ENCODE measurements at regions not wholly inside any gene's neighbourhood (a gene's known extent, or its start where the extent isn't known, plus 50 kb on each side); places are given as distances from the start of the nearest gene placed in this dataset.
A peak's percentile ranks its signal among the peaks of the same experiment; 100 is the strongest.

DNA sequence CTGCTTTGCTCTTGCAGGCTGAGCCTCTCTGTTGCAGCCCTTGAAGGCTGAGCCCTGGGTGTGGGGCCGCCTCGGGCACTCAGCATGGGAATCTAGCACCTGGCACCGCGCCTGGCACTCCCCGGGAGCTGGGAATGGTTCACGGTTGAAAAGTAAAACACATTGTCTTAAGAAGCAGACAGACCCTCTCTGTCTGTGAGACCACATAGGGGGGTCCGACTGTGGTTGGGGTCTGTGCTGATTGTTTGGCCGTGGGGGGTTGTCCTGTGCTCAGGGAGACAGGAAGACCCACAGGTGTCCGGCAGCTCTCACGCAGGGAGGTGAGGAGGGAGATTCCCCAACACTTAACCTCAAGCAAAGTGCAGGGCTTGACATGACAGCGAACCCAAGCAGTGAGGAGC, 64.8 kb downstream of the SOX1 start:
- ATAC-seq (no peak), DNase-seq (ENCODE audit: low spot score) (no peak)
- Mint-ChIP-seq H3K9me3 (no peaks in the 10 kb centered on the region), H3K4me3 (no peak overlapping the region), H3K4me1 (peaks cover 3% of the 10 kb centered on the region; the same call in 2 of the 3 replicates), H3K27ac (no peak overlapping the region), H3K36me3 (ENCODE audit: low read depth) (no peaks in the 10 kb centered on the region), H3K27me3 (ENCODE audit: insufficient read depth, low read depth, poor library complexity) (peaks cover 1% of the 10 kb centered on the region)
- TF ChIP-seq, protein P1, sequence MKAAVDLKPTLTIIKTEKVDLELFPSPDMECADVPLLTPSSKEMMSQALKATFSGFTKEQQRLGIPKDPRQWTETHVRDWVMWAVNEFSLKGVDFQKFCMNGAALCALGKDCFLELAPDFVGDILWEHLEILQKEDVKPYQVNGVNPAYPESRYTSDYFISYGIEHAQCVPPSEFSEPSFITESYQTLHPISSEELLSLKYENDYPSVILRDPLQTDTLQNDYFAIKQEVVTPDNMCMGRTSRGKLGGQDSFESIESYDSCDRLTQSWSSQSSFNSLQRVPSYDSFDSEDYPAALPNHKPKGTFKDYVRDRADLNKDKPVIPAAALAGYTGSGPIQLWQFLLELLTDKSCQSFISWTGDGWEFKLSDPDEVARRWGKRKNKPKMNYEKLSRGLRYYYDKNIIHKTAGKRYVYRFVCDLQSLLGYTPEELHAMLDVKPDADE (IDR thresholded peaks at IDR 0.05): no peak
- TF ChIP-seq, protein P2, sequence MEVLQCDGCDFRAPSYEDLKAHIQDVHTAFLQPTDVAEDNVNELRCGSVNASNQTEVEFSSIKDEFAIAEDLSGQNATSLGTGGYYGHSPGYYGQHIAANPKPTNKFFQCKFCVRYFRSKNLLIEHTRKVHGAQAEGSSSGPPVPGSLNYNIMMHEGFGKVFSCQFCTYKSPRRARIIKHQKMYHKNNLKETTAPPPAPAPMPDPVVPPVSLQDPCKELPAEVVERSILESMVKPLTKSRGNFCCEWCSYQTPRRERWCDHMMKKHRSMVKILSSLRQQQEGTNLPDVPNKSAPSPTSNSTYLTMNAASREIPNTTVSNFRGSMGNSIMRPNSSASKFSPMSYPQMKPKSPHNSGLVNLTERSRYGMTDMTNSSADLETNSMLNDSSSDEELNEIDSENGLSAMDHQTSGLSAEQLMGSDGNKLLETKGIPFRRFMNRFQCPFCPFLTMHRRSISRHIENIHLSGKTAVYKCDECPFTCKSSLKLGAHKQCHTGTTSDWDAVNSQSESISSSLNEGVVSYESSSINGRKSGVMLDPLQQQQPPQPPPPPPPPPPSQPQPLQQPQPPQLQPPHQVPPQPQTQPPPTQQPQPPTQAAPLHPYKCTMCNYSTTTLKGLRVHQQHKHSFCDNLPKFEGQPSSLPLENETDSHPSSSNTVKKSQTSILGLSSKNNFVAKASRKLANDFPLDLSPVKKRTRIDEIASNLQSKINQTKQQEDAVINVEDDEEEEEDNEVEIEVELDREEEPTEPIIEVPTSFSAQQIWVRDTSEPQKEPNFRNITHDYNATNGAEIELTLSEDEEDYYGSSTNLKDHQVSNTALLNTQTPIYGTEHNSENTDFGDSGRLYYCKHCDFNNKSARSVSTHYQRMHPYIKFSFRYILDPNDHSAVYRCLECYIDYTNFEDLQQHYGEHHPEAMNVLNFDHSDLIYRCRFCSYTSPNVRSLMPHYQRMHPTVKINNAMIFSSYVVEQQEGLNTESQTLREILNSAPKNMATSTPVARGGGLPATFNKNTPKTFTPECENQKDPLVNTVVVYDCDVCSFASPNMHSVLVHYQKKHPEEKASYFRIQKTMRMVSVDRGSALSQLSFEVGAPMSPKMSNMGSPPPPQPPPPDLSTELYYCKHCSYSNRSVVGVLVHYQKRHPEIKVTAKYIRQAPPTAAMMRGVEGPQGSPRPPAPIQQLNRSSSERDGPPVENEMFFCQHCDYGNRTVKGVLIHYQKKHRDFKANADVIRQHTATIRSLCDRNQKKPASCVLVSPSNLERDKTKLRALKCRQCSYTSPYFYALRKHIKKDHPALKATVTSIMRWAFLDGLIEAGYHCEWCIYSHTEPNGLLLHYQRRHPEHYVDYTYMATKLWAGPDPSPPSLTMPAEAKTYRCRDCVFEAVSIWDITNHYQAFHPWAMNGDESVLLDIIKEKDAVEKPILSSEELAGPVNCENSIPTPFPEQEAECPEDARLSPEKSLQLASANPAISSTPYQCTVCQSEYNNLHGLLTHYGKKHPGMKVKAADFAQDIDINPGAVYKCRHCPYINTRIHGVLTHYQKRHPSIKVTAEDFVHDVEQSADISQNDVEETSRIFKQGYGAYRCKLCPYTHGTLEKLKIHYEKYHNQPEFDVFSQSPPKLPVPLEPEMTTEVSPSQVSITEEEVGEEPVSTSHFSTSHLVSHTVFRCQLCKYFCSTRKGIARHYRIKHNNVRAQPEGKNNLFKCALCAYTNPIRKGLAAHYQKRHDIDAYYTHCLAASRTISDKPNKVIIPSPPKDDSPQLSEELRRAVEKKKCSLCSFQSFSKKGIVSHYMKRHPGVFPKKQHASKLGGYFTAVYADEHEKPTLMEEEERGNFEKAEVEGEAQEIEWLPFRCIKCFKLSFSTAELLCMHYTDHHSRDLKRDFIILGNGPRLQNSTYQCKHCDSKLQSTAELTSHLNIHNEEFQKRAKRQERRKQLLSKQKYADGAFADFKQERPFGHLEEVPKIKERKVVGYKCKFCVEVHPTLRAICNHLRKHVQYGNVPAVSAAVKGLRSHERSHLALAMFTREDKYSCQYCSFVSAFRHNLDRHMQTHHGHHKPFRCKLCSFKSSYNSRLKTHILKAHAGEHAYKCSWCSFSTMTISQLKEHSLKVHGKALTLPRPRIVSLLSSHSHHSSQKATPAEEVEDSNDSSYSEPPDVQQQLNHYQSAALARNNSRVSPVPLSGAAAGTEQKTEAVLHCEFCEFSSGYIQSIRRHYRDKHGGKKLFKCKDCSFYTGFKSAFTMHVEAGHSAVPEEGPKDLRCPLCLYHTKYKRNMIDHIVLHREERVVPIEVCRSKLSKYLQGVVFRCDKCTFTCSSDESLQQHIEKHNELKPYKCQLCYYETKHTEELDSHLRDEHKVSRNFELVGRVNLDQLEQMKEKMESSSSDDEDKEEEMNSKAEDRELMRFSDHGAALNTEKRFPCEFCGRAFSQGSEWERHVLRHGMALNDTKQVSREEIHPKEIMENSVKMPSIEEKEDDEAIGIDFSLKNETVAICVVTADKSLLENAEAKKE (CRISPR knock-in tag; IDR thresholded peaks at IDR 0.05): no peak
- TF ChIP-seq ZNF331 (CRISPR knock-in tag; IDR thresholded peaks at IDR 0.05; ENCODE audit: low read depth): no peak
- no peak for TF ChIP-seq ZNF114 (CRISPR knock-in tag; IDR thresholded peaks at IDR 0.05)
- TF ChIP-seq, protein P3, sequence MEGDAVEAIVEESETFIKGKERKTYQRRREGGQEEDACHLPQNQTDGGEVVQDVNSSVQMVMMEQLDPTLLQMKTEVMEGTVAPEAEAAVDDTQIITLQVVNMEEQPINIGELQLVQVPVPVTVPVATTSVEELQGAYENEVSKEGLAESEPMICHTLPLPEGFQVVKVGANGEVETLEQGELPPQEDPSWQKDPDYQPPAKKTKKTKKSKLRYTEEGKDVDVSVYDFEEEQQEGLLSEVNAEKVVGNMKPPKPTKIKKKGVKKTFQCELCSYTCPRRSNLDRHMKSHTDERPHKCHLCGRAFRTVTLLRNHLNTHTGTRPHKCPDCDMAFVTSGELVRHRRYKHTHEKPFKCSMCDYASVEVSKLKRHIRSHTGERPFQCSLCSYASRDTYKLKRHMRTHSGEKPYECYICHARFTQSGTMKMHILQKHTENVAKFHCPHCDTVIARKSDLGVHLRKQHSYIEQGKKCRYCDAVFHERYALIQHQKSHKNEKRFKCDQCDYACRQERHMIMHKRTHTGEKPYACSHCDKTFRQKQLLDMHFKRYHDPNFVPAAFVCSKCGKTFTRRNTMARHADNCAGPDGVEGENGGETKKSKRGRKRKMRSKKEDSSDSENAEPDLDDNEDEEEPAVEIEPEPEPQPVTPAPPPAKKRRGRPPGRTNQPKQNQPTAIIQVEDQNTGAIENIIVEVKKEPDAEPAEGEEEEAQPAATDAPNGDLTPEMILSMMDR (conservative IDR thresholded peaks at IDR 0.05; ENCODE audit: low read depth in 2 of 2): no peak
- Histone ChIP-seq H3K4me1 (ENCODE audit: insufficient read depth) (no peaks in the 10 kb centered on the region), H3K27me3 (ENCODE audit: insufficient read depth) (no peaks in the 10 kb centered on the region), H3K27ac (ENCODE audit: low read depth) (no peak overlapping the region), H3K4me3 (no peak overlapping the region), H3K79me2 (replicated peaks; ENCODE audit: insufficient read depth) (no peaks in the 10 kb centered on the region), H3K36me3 (ENCODE audit: insufficient read depth) (no peaks in the 10 kb centered on the region), H2AFZ (peak overlapping the region; percentile 66), H3F3A (replicated peaks; ENCODE audit: low read depth) (no peaks in the 10 kb centered on the region), H3K9me2 (ENCODE audit: insufficient read depth) (no peaks in the 10 kb centered on the region), H4K20me1 (replicated peaks; ENCODE audit: insufficient read depth) (no peaks in the 10 kb centered on the region), H3K4me2 (no peak overlapping the region)

Measured in GM23338 (cell line).